IPS DF 19.7 (cell line): ENCODE measurements at regions not wholly inside any gene's neighbourhood (a gene's known extent, or its start where the extent isn't known, plus 50 kb on each side); places are given as distances from the start of the nearest gene placed in this dataset.

Experiments used
- DNase-seq: peaks from one replicate; pipeline ENCODE4 v3.0.0-alpha.2; 2013; ENCODE audit warnings: low read depth, low spot score

DNA sequence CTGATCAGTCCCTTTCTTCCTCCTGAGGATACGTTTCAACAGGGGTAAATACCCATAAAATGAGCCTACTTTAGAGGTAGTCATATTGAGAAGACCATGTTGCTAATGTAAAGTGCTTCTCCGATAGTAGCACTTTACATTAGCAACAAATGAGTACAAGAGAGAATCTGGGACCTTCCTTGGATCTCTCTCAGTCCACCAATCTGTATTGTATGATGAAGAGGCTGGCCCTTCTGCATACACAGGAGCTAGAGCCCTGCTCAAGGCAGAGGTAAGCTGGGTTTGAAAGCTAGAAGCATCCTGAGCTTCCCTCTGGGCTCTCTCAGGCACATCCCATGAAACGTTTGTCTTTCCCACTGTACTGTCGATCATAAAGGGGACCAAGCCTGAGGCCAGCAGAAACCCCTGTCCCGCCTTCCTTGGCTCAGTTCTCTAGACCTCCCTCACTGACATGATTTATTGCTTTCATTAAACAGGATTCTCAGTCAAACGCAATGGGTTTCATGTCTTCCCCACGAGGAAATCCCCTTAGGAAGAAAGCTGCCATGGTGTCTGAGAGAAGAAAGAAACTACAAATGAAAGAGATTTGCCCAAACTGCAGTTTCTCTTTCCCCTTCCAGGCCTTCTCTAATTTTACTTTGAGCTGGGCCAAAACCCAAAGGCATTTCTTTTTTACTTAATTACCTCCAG is 62.8 kb upstream of the BCAR3 start:
- no peak for DNase-seq

DNA sequence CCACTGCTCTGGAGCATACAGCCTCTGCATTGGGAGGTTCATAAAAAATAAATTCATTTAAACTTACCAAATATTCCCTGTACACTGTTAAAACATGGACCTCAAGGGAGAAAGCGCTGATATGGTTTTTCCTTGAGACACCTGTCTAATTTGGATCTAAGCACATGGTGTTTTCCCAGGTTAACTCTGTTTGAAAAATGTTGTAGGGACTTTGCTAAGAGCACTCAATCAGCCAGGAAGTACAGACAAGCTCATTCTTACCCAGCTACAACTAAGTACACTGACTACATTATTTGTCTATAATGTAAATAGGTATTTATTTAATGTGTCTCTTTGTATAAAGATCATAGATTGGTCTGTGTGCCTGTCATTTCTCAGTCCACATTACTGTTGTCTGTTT is 61.8 kb upstream of the BCAR3 start:
- no peak for DNase-seq

DNA sequence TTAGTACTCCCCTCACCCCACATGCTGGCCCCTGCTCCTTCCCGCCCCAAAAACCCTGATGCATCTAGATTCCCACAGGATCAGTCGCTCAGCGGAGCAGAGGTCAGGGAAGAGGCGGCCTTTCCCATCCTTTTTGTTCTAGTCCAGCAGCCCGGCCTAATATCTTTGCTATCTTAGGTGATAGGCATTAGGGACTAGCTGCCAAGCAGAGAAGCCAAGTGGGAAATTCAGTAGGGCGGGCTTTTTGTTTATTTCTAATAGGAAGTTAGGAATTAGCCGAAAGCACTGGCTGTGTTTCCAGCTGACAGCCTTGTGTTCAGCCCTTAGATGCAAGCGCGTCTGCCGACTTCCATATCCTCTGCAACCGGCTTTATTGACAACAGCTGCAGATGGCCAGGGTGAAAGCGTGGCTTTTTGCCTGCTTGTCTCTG is 59.0 kb upstream of the BCAR3 start:
- no peak for DNase-seq

- no peak for DNase-seq
Measured at GRCh38 chr1:93740157-93740556, 58.5 kb upstream of the BCAR3 start.

DNA sequence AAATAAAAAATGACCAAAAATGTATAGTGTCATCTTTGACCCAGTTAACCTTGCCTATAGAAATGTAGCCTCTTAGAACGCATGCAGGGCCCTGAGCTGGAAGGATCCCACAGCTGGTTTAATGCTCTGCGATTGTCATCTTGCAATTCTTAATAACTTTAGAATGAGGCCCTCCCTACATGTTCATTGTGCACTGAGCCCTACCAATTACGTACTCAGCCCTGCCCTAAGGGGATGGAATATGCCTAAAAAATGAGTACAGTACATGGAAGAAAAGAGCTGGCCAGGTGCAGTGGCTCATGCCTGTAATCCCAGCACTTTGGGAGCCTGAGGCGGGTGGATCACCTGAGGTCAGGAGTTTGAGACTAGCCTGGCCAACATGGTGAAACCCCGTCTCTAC is 57.8 kb upstream of the BCAR3 start:
- no peak for DNase-seq

DNA sequence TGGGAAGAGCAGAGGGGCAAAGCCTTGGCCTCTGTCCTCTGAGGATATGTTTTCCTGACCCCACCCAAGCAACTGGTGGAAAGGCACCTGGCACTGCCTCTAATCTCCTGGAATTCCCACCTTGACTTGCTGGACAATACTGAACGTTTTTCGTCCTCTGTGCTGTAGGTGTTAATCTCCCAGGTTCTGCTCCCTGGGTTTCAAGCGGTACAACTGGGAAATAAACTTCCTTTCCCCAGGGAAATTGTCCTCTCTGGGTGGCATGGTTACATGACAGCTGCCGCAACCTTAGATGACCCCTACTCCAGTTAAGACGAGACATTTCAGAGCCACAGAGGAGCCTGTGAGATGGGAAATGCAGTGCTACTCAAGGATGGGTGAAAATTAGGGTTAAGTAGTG is 57.3 kb upstream of the BCAR3 start:
- no peak for DNase-seq

DNA sequence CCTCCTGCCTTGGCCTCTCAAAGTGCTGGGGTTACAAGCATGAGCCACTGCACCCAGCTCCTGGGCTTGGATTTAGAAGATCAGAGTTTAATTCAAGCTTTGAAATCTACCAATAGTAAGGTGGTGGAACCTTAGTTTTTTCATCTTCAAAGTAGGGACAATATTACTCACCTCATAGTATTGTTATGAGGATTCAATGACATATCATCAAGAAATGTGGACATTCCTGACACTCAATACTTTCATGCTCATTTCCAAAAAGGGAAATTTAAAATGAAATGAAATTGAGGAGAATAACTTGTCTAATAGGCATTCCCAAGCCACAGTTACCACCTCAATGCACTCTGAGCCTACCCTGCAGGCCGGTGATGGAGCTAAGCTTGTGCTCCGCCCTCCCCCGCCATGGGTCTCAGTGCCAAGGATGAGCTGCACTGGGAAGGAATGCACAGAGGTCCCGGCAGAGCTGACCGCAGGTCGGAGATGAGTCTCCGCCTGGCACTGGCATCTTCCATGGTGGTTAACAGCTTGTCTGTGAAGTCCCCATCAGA is 56.5 kb upstream of the BCAR3 start:
- DNase-seq = no peak

- DNase-seq = no peak
Measured at GRCh38 chr1:93735722-93736121, 54.1 kb upstream of the BCAR3 start.

- DNase-seq = no peak
Measured at GRCh38 chr1:93734999-93735398, 53.4 kb upstream of the BCAR3 start.

DNA sequence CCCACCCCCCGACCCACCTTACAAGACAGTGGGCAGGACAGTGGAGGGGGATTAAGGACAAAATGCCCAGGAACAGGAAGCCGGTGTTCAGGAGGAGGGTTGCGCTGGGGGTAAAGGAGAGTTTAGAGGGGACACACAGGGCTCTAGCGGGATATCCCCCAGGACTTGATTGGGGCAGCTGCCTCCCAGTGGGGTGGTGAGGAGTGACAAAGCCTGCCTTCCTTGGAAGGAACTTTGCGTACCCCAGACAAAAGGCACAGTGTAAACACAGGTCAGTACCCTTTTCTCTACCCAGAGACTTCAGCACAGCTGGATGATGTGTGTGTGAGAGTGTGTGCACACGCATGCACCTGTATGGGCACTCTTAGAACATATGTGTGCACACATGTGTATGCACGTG is 51.7 kb upstream of the BCAR3 start:
- DNase-seq = no peak

DNA sequence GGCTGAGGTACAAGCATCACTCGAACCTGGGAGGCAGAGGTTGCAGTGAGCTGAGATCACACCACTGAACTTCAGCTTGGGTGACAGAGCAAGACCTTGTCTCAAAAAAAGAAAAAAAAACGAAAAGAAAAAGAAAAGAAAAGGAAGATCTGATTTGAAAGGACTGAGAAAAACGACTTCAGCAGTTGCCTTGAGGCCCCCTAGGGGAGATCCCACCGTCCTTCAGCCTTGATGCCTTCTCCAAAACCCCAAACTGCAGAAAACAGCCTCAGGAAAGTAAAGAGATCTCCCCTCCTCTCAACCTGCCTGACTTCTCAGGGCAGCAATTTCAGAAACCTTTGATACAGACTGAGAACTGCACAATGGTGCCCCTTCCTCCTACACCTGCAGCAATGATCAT is 50.9 kb upstream of the BCAR3 start:
- DNase-seq = no peak
